ENCODE measurements at regions not wholly inside any gene's neighbourhood (a gene's known extent, or its start where the extent isn't known, plus 50 kb on each side); places are given as distances from the start of the nearest gene placed in this dataset.

DNA sequence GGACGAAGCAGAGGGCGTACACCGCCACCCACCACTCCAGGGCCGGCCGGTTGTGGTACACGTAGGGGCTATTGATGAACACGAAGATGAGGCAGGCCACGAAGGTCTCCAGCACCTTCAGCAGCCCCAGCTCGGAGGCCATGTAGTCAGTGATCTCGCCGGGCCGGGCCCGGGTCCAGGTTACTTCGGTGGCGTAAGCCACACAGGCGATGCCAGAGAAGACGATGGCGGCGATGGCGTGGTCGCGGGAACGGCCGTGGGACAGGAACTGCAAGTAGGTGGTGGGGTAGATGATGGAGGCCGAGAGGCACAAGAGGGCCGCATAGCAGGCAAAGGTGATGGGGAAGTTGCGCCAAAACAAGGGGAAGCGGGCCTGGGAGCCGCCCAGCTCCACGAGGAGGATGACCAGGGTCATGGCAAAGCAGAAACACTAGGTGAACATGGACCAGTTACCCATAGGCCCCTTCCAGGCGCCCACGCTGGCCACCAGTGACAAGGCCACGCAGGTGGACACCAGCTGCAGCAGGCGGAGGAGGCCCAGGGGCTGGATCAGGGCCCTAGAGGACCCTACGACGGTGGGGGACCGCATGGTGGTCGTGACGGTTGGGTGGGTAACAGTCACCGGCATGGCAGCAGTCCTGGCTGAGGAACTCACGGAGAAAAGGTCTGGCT is 128.4 kb upstream of the FAM98A start:
- TF ChIP-seq CTCF (conservative IDR thresholded peaks at IDR 0.05) (no peak), EZH2 (IDR thresholded peaks at IDR 0.05; ENCODE audit: low read depth) (no peak)

Measured in PC-9 (cell line).